Mesenchymal stem cell (in vitro differentiated cells and primary cell): ENCODE measurements at regions not wholly inside any gene's neighbourhood (a gene's known extent, or its start where the extent isn't known, plus 50 kb on each side); places are given as distances from the start of the nearest gene placed in this dataset.

Experiments
- DNase-seq: peaks from one replicate; pipeline ENCODE4 v3.0.0-alpha.2; 2013
- H2AFZ ChIP-seq: one replicate; pipeline ENCODE4 v1.6.1; 2013; ENCODE audit warnings: low read depth, mild to moderate bottlenecking, control low read depth, inconsistent platforms, low read length, moderate library complexity
- H2AK5ac ChIP-seq: 2 replicates; pipeline ENCODE4 v1.6.1; 2013; ENCODE audit warnings: low read length, moderate library complexity, mild to moderate bottlenecking, inconsistent platforms; ENCODE audit not compliant: severe bottlenecking
- H2BK120ac ChIP-seq: one replicate; pipeline ENCODE4 v1.6.1; 2013; ENCODE audit warnings: low read depth, mild to moderate bottlenecking, inconsistent platforms, low read length, moderate library complexity
- H2BK12ac ChIP-seq, 2 experiments: one replicate each; pipeline ENCODE4 v1.6.1; 2013; ENCODE audit warnings: inconsistent platforms in 2 of 2, low read length in 2 of 2, mild to moderate bottlenecking in 2 of 2, moderate library complexity in 2 of 2, control low read depth in 1 of 2
- H2BK15ac ChIP-seq: one replicate; pipeline ENCODE4 v1.6.1; 2013; ENCODE audit warnings: mild to moderate bottlenecking, low read depth, inconsistent platforms; ENCODE audit not compliant: poor library complexity, severe bottlenecking
- H2BK5ac ChIP-seq: 2 replicates; pipeline ENCODE4 v1.6.1; 2013; ENCODE audit warnings: low read depth, mild to moderate bottlenecking, low read length, control low read depth, inconsistent platforms; ENCODE audit not compliant: poor library complexity, severe bottlenecking
- H3K14ac ChIP-seq, 2 experiments: one replicate each; pipeline ENCODE4 v1.6.1; 2013; ENCODE audit warnings: inconsistent platforms in 2 of 2, low read length in 2 of 2, control low read depth in 1 of 2, mild to moderate bottlenecking in 1 of 2, moderate library complexity in 1 of 2
- H3K18ac ChIP-seq, 2 experiments: one replicate each; pipeline ENCODE4 v1.6.1; 2013; ENCODE audit warnings: inconsistent platforms in 2 of 2, low read length in 2 of 2, control low read depth in 1 of 2, low read depth in 1 of 2, mild to moderate bottlenecking in 1 of 2
- H3K23ac ChIP-seq, 2 experiments: one replicate each; pipeline ENCODE4 v1.6.1; 2013; ENCODE audit warnings: inconsistent platforms in 2 of 2, low read length in 2 of 2, mild to moderate bottlenecking in 2 of 2, moderate library complexity in 2 of 2, control low read depth in 1 of 2
- H3K27ac ChIP-seq: 2 replicates; pipeline ENCODE4 v1.5.1; 2013; ENCODE audit warnings: mild to moderate bottlenecking, moderate library complexity, low read length, control low read depth, inconsistent platforms; ENCODE audit not compliant: poor library complexity, severe bottlenecking
- H3K27me3 ChIP-seq, 2 experiments: 2 replicates each; pipeline versions ENCODE4 v1.6.1 to v1.7.0; 2013; ENCODE audit warnings: low read length in 2 of 2, mild to moderate bottlenecking in 2 of 2, moderate library complexity in 2 of 2, control low read depth in 1 of 2, inconsistent platforms in 1 of 2; ENCODE audit not compliant: control insufficient read depth in 1 of 2, insufficient read depth in 1 of 2
- H3K36me3 ChIP-seq, 2 experiments: 2 replicates each; pipeline versions ENCODE4 v1.6.1 to v1.7.0; 2013; ENCODE audit warnings: low read length in 2 of 2, control low read depth in 1 of 2, inconsistent platforms in 1 of 2, low read depth in 1 of 2, mild to moderate bottlenecking in 1 of 2; ENCODE audit not compliant: insufficient read depth in 2 of 2, control insufficient read depth in 1 of 2
- H3K4ac ChIP-seq, 2 experiments: one replicate each; pipeline ENCODE4 v1.6.1; 2013; ENCODE audit warnings: inconsistent platforms in 2 of 2, low read length in 2 of 2, mild to moderate bottlenecking in 2 of 2, moderate library complexity in 2 of 2, control low read depth in 1 of 2, low read depth in 1 of 2
- H3K4me1 ChIP-seq: 2 replicates; pipeline ENCODE4 v1.6.1; 2013; ENCODE audit warnings: low read depth, low read length, control low read depth; ENCODE audit not compliant: control insufficient read depth, insufficient read depth
- H3K4me2 ChIP-seq: 2 replicates; pipeline ENCODE4 v1.6.1; 2013; ENCODE audit warnings: low read length, mild to moderate bottlenecking, inconsistent platforms; ENCODE audit not compliant: poor library complexity, severe bottlenecking
- H3K4me3 ChIP-seq, 2 experiments: 2 replicates each; pipeline versions ENCODE4 v1.5.1 to v1.7.0; 2013; ENCODE audit warnings: low read length in 2 of 2, mild to moderate bottlenecking in 2 of 2, control low read depth in 1 of 2, low read depth in 1 of 2; ENCODE audit not compliant: insufficient read depth in 1 of 2
- H3K79me1 ChIP-seq: replicated peaks from 2 replicates; pipeline ENCODE4 v1.6.1; 2013; ENCODE audit warnings: mild to moderate bottlenecking, control low read depth, low read length, inconsistent platforms; ENCODE audit not compliant: poor library complexity, severe bottlenecking
- H3K9ac ChIP-seq: 2 replicates; pipeline ENCODE4 v1.7.0; 2013; ENCODE audit warnings: mild to moderate bottlenecking, low read length, moderate library complexity
- H3K9me3 ChIP-seq: 2 replicates; pipeline ENCODE4 v1.7.0; 2013; ENCODE audit warnings: mild to moderate bottlenecking, low read length; ENCODE audit not compliant: control insufficient read depth
- H4K8ac ChIP-seq: one replicate; pipeline ENCODE4 v1.6.1; 2013; ENCODE audit warnings: inconsistent platforms, mild to moderate bottlenecking, low read length, moderate library complexity
- H4K91ac ChIP-seq: one replicate; pipeline ENCODE4 v1.6.1; 2013; ENCODE audit warnings: mild to moderate bottlenecking, low read length, inconsistent platforms
- WGBS: methylation state at CpG from one replicate; pipeline ENCODE4 v1.1.7; 2013; ENCODE audit warnings: mixed read lengths; 5-methylcytosine and 5-hydroxymethylcytosine counted together

DNA sequence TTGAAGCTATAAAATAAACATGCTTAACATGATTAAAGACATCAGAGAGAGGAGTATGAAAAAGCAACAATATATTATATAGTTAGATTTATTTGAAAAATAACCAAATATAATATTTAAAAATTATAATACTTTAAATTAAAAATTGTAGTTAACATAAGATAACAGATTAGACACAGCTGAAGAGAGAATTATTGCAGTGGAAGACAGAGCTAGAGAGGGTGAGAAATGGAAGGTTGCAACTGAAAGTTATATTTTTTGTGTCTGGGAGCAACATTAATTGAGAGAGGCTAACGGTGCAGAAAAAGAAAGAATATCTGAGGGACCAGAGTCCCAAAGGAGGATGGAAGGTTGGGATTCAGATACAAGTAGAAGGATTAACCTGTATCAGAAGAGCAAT, 548.9 kb upstream of the FZD8 start:
- H2BK120ac ChIP-seq: no peak overlapping the region
- H3K4me2 ChIP-seq: no peak overlapping the region
- no peak overlapping the region for H2BK5ac ChIP-seq
- no peak overlapping the region for H4K8ac ChIP-seq
- no peaks in the 10 kb centered on the region for H3K4me1 ChIP-seq
- peaks cover 32% of the 10 kb centered on the region for H3K9me3 ChIP-seq
- no peak overlapping the region for H3K14ac ChIP-seq
- H3K9ac ChIP-seq: no peak overlapping the region
- H3K23ac ChIP-seq: no peak overlapping the region
- no peak overlapping the region for H3K4ac ChIP-seq
- no peak overlapping the region for H2BK12ac ChIP-seq
- no peak overlapping the region for H2BK15ac ChIP-seq
- no peak for DNase-seq
- WGBS: 73% methylated on average over 1 of the region's 1 CpG
- H4K91ac ChIP-seq: no peak overlapping the region
- no peaks in the 10 kb centered on the region for H3K79me1 ChIP-seq
- no peak overlapping the region for H3K4me3 ChIP-seq
- H2AK5ac ChIP-seq: no peak overlapping the region
- H3K27me3 ChIP-seq: no peaks in the 10 kb centered on the region
- H3K18ac ChIP-seq: no peak overlapping the region
- H3K27ac ChIP-seq: no peak overlapping the region
- no peaks in the 10 kb centered on the region for H3K36me3 ChIP-seq
- H2AFZ ChIP-seq: no peak overlapping the region

DNA sequence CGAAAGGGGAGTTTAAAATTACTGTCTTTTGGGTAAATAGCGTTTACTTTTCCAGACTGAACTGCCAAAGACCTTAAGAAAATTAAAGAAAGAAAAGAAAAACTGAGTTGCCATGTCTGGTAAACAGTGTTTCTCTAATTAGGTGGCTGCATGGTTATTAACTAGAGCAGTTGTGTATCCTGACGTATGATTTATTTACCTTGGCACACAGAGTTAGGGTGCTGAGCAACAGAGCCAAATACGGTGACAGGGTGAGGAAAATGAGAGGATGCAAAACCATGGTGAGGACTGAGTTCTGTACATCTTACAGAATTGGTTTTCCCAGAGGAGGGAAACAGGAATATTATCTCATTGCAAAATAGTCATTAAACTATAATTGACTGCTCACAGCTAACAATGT, 546.4 kb upstream of the FZD8 start:
- no peaks in the 10 kb centered on the region for H3K79me1 ChIP-seq
- H3K4me3 ChIP-seq: no peak overlapping the region
- no peak for DNase-seq
- no peaks in the 10 kb centered on the region for H3K27me3 ChIP-seq
- H2BK15ac ChIP-seq: no peak overlapping the region
- H2AFZ ChIP-seq: no peak overlapping the region
- H2BK120ac ChIP-seq: no peak overlapping the region
- no peak overlapping the region for H3K18ac ChIP-seq
- no peak overlapping the region for H3K4me2 ChIP-seq
- H3K9me3 ChIP-seq: peaks cover 26% of the 10 kb centered on the region
- peaks cover 0 to 3% of the 10 kb centered on the region in 2 experiments for H3K36me3 ChIP-seq
- no peak overlapping the region for H2BK12ac ChIP-seq
- peaks cover 8% of the 10 kb centered on the region for H3K4me1 ChIP-seq
- no peak overlapping the region for H3K14ac ChIP-seq
- H2BK5ac ChIP-seq: no peak overlapping the region
- no peak overlapping the region for H3K27ac ChIP-seq
- WGBS: 89% methylated on average over 3 of the region's 4 CpGs
- H4K8ac ChIP-seq: no peak overlapping the region
- H2AK5ac ChIP-seq: no peak overlapping the region
- no peak overlapping the region for H4K91ac ChIP-seq
- peak overlapping the region; percentile 10 for H3K9ac ChIP-seq
- no peak overlapping the region for H3K23ac ChIP-seq
- H3K4ac ChIP-seq: no peak overlapping the region

DNA sequence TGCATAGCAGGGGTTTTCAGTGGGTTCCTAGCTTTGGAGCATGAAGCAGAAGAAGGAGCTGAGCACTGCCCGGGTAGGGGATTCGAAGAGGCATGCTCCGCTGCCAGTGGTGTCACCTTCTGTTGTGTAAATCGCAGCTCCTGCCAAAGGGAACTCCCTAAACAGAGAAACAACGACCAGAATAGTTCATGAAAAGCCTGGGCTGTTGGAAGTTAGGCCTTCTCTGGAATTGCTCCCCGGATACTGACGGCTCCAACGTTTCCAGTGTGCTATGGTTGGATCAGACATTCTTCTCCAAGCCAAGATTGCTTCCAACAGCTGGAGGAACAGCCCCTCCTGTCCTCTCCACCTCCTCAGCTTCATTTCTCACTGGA, 546.0 kb upstream of the FZD8 start:
- H3K23ac ChIP-seq: no peak overlapping the region
- peaks cover 8% of the 10 kb centered on the region for H3K4me1 ChIP-seq
- H2BK120ac ChIP-seq: no peak overlapping the region
- no peaks in the 10 kb centered on the region for H3K79me1 ChIP-seq
- H2BK15ac ChIP-seq: peak overlapping the region; percentile 30
- no peak overlapping the region for H2AFZ ChIP-seq
- no peak overlapping the region for H3K14ac ChIP-seq
- H3K18ac ChIP-seq: peak overlapping the region in 1 of 2 experiments; percentile 34
- no peak overlapping the region for H2BK5ac ChIP-seq
- H3K9me3 ChIP-seq: peaks cover 26% of the 10 kb centered on the region
- no peak overlapping the region for H3K4me3 ChIP-seq
- no peak overlapping the region for H3K27ac ChIP-seq
- 59% methylated on average over 8 of the region's 8 CpGs for WGBS
- H4K8ac ChIP-seq: no peak overlapping the region
- DNase-seq: no peak
- no peaks in the 10 kb centered on the region for H3K27me3 ChIP-seq
- peak overlapping the region; percentile 2 for H4K91ac ChIP-seq
- H3K36me3 ChIP-seq: peaks cover 0 to 3% of the 10 kb centered on the region in 2 experiments
- H2AK5ac ChIP-seq: no peak overlapping the region
- peak overlapping the region; percentile 10 for H3K9ac ChIP-seq
- no peak overlapping the region for H2BK12ac ChIP-seq
- no peak overlapping the region for H3K4ac ChIP-seq
- no peak overlapping the region for H3K4me2 ChIP-seq

DNA sequence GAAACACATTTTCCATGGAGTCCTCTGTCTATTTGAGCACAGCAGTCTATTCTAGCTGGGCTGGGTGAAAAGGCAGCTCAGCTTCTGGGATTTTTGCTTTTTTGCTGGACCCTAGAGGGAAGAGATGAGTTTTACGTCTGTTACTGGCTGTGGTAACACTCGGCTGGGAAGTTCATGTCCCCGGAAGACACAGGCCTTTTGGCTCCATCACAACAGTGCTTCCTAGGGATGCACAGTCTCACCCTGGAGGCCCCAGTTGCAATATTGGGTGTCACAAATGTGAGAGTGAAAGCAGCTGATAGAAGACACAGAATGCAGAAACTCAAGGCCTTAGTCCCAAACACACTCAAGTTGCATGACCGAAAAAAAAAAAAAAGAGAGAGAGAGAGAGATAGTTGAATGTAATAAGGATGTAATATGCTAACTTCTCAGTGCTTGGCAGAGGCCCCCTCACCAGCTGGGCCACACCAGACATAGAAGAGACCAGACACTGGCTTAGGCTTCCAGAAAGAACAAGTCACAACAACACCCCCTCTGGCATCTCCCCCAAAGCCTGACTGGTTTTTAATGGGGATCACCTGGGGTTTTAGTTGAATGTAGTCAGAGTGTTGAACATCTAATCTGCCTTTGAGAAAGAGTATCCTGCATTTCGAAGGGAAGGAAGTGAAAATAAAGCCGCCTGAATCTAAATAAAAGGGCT, 545.4 kb upstream of the FZD8 start:
- H2AFZ ChIP-seq: no peak overlapping the region
- no peak overlapping the region for H2BK12ac ChIP-seq
- H3K27ac ChIP-seq: no peak overlapping the region
- H4K8ac ChIP-seq: peak overlapping the region; percentile 61
- H2BK15ac ChIP-seq: peak overlapping the region; percentile 30
- peaks cover 0 to 3% of the 10 kb centered on the region in 2 experiments for H3K36me3 ChIP-seq
- H3K9me3 ChIP-seq: peaks cover 21% of the 10 kb centered on the region
- WGBS: 74% methylated on average over 5 of the region's 6 CpGs
- peaks cover 8% of the 10 kb centered on the region for H3K4me1 ChIP-seq
- H3K9ac ChIP-seq: peak overlapping the region; percentile 10
- no peak overlapping the region for H2BK120ac ChIP-seq
- H3K18ac ChIP-seq: no peak overlapping the region
- no peak overlapping the region for H2BK5ac ChIP-seq
- H3K27me3 ChIP-seq: no peaks in the 10 kb centered on the region
- no peak overlapping the region for H3K4me3 ChIP-seq
- H3K4me2 ChIP-seq: no peak overlapping the region
- no peak overlapping the region for H3K14ac ChIP-seq
- H2AK5ac ChIP-seq: no peak overlapping the region
- no peak for DNase-seq
- H4K91ac ChIP-seq: no peak overlapping the region
- H3K4ac ChIP-seq: peak overlapping the region in 1 of 2 experiments; percentile 75
- no peaks in the 10 kb centered on the region for H3K79me1 ChIP-seq
- no peak overlapping the region for H3K23ac ChIP-seq
